Loucy (cell line): ENCODE measurements at regions not wholly inside any gene's neighbourhood (a gene's known extent, or its start where the extent isn't known, plus 50 kb on each side); places are given as distances from the start of the nearest gene placed in this dataset.

Experiments
- H2AFZ ChIP-seq: fragments of 200-600 bp; sonication (generic); 2 replicates; pipeline ENCODE4 v1.6.0; 2016; ENCODE audit warnings: antibody characterized with exemption, mild to moderate bottlenecking, low read length, moderate library complexity
- H3F3A ChIP-seq: fragments of 200-600 bp; 2 replicates; pipeline ENCODE4 v1.6.0; 2016; ENCODE audit warnings: antibody characterized with exemption, low read depth, mild to moderate bottlenecking
- H3K27me3 ChIP-seq: fragments of 200-600 bp; sonication (generic); 2 replicates; pipeline ENCODE4 v1.6.1; 2014; ENCODE audit warnings: low read length, mild to moderate bottlenecking; ENCODE audit not compliant: insufficient read depth, poor library complexity, severe bottlenecking
- H3K36me3 ChIP-seq: fragments of 200-600 bp; sonication (generic); 2 replicates; pipeline ENCODE4 v1.6.1; 2016; ENCODE audit warnings: low read length; ENCODE audit not compliant: insufficient read depth
- H3K4me1 ChIP-seq: fragments of 200-600 bp; sonication (generic); 2 replicates; pipeline ENCODE4 v1.5.1; 2014; ENCODE audit warnings: low read length, mild to moderate bottlenecking; ENCODE audit not compliant: insufficient read depth, poor library complexity, severe bottlenecking
- H3K4me2 ChIP-seq: fragments of 200-600 bp; sonication (generic); 2 replicates; pipeline ENCODE4 v1.6.0; 2014; ENCODE audit warnings: antibody characterized with exemption, low read length, low read depth, mild to moderate bottlenecking; ENCODE audit not compliant: poor library complexity, severe bottlenecking
- H3K4me3 ChIP-seq: fragments of 200-600 bp; sonication (generic); 2 replicates; pipeline ENCODE4 v1.5.1; 2014; ENCODE audit warnings: low read length, mild to moderate bottlenecking, mixed read lengths; ENCODE audit not compliant: poor library complexity, severe bottlenecking
- H3K79me2 ChIP-seq: fragments of 200-600 bp; sonication (generic); 2 replicates; pipeline ENCODE4 v1.6.1; 2014; ENCODE audit warnings: low read length; ENCODE audit not compliant: insufficient read depth
- H3K9ac ChIP-seq: fragments of 200-600 bp; sonication (generic); 2 replicates; pipeline ENCODE4 v1.6.0; 2014; ENCODE audit warnings: mild to moderate bottlenecking, low read depth, low read length, moderate library complexity; ENCODE audit not compliant: poor library complexity, severe bottlenecking
- H3K9me2 ChIP-seq: fragments of 200-600 bp; sonication (generic); replicated peaks from 2 replicates; pipeline ENCODE4 v1.6.1; 2016; ENCODE audit warnings: low read depth, low read length, mixed read lengths
- H3K9me3 ChIP-seq: fragments of 200-600 bp; sonication (generic); 2 replicates; pipeline ENCODE4 v1.6.1; 2014; ENCODE audit warnings: mild to moderate bottlenecking, antibody characterized with exemption, low read length, low read depth; ENCODE audit not compliant: insufficient read depth
- H4K20me1 ChIP-seq: fragments of 200-600 bp; sonication (generic); 2 replicates; pipeline ENCODE4 v1.6.0; 2014; ENCODE audit warnings: antibody characterized with exemption, low read length, mild to moderate bottlenecking; ENCODE audit not compliant: insufficient read depth, poor library complexity, severe bottlenecking
- EZH2phosphoT487 ChIP-seq: fragments of 200-600 bp; IDR thresholded peaks from 2 replicates; pipeline ENCODE4 v1.6.1; 2018; ENCODE audit warnings: antibody characterized with exemption, mild to moderate bottlenecking, moderate library complexity, borderline replicate concordance
- TF ChIP-seq, protein P1 (sequence below): fragments of 200-600 bp; sonication (generic); conservative IDR thresholded peaks from 2 replicates; pipeline ENCODE4 v1.5.1; 2014; ENCODE audit warnings: mild to moderate bottlenecking, antibody characterized with exemption, low read length

DNA sequence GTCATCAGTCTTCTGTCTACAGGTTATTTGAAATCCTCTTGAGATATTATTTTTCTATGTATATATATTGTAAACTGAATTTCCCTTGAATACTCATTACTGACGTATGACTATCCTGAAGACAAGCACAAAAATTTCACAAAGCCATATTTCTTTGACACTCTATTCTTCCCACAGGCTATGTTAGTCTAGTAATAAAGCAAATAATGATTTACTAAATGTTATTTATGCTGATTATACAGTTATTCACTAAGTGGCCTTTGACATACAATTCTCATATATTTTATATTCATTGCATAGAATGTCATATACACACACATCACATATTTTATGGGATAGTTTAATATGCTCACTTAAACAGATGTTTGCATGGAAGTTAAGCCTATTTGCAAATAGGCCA is 793.0 kb upstream of the GRAMD2B start:
- no peaks in the 10 kb centered on the region for H3K4me1 ChIP-seq
- no peaks in the 10 kb centered on the region for H3F3A ChIP-seq
- TF ChIP-seq, protein P1, sequence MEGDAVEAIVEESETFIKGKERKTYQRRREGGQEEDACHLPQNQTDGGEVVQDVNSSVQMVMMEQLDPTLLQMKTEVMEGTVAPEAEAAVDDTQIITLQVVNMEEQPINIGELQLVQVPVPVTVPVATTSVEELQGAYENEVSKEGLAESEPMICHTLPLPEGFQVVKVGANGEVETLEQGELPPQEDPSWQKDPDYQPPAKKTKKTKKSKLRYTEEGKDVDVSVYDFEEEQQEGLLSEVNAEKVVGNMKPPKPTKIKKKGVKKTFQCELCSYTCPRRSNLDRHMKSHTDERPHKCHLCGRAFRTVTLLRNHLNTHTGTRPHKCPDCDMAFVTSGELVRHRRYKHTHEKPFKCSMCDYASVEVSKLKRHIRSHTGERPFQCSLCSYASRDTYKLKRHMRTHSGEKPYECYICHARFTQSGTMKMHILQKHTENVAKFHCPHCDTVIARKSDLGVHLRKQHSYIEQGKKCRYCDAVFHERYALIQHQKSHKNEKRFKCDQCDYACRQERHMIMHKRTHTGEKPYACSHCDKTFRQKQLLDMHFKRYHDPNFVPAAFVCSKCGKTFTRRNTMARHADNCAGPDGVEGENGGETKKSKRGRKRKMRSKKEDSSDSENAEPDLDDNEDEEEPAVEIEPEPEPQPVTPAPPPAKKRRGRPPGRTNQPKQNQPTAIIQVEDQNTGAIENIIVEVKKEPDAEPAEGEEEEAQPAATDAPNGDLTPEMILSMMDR: no peak
- TF ChIP-seq EZH2phosphoT487: no peak
- H3K9me2 ChIP-seq: no peaks in the 10 kb centered on the region
- no peaks in the 10 kb centered on the region for H3K36me3 ChIP-seq
- H4K20me1 ChIP-seq: no peaks in the 10 kb centered on the region
- H3K27me3 ChIP-seq: no peaks in the 10 kb centered on the region
- H3K4me3 ChIP-seq: no peak overlapping the region
- H3K9me3 ChIP-seq: no peaks in the 10 kb centered on the region
- H3K4me2 ChIP-seq: no peak overlapping the region
- H2AFZ ChIP-seq: no peak overlapping the region
- no peak overlapping the region for H3K9ac ChIP-seq
- H3K79me2 ChIP-seq: no peaks in the 10 kb centered on the region

DNA sequence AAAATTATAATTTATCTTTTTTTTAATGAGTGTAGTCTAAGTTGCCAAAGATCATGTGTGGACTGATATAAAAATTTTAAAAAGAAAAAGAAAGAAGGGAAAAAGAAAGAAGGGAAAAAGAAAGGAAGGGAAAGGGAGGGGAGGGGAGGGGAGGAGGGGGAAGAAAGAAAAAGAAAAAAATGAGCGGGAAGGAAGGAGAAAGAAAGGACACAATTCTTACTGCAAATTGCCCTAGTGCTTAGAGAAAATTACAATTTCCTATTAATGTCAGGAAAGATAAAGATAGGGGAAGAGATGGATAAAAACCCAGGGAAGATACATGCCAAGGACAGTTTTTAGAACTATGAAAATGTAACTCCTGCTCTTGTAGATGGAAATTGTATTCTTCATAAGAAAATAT is 789.7 kb upstream of the GRAMD2B start:
- H3K9ac ChIP-seq: no peak overlapping the region
- H3K4me1 ChIP-seq: no peaks in the 10 kb centered on the region
- H3K36me3 ChIP-seq: no peaks in the 10 kb centered on the region
- no peaks in the 10 kb centered on the region for H4K20me1 ChIP-seq
- no peak for TF ChIP-seq EZH2phosphoT487
- TF ChIP-seq, protein P1: no peak
- no peaks in the 10 kb centered on the region for H3K9me2 ChIP-seq
- no peak overlapping the region for H2AFZ ChIP-seq
- no peaks in the 10 kb centered on the region for H3K9me3 ChIP-seq
- H3K27me3 ChIP-seq: no peaks in the 10 kb centered on the region
- H3F3A ChIP-seq: no peaks in the 10 kb centered on the region
- no peak overlapping the region for H3K4me3 ChIP-seq
- no peak overlapping the region for H3K4me2 ChIP-seq
- H3K79me2 ChIP-seq: no peaks in the 10 kb centered on the region

DNA sequence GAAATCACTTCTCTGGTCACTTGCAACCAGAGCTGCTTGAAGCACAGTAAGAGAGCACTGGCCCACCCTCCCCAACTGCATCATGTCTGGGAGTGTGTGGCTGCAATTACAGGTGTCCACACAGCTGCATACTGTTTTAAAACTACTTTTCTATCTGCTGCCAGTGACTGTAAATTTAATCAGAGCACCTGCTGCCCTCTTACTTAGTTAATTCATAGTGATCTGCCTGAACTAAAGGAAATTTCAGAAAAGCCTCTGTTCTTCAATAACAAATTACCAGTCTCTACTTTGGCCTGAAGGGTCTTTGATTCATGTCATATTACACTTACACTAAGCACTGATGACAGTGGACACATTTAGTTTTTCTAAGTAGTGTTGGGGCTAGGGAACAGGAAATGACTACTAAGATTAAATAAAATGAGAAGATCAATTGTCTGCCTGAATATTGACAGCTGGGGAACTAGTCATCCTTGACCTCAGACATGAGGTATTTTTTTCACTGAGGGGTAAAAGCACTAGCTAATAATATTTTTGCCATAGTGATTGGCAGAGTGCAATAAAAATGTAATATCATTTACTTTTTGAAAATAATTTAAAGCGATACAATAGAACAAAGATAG is 788.9 kb upstream of the GRAMD2B start:
- no peak overlapping the region for H3K9ac ChIP-seq
- no peak overlapping the region for H3K4me2 ChIP-seq
- no peaks in the 10 kb centered on the region for H3K9me2 ChIP-seq
- H3K4me1 ChIP-seq: no peaks in the 10 kb centered on the region
- H3K27me3 ChIP-seq: no peaks in the 10 kb centered on the region
- TF ChIP-seq, protein P1: no peak
- TF ChIP-seq EZH2phosphoT487: no peak
- H3K9me3 ChIP-seq: no peaks in the 10 kb centered on the region
- H4K20me1 ChIP-seq: no peaks in the 10 kb centered on the region
- no peak overlapping the region for H3K4me3 ChIP-seq
- H3K79me2 ChIP-seq: no peaks in the 10 kb centered on the region
- H3F3A ChIP-seq: no peaks in the 10 kb centered on the region
- H3K36me3 ChIP-seq: no peaks in the 10 kb centered on the region
- H2AFZ ChIP-seq: no peak overlapping the region
